NCI-H1694 treated with DMSO at 0.1 percent for 48 hours (cell line): ENCODE measurements at regions not wholly inside any gene's neighbourhood (a gene's known extent, or its start where the extent isn't known, plus 50 kb on each side); places are given as distances from the start of the nearest gene placed in this dataset.
A peak's percentile ranks its signal among the peaks of the same experiment; 100 is the strongest.

Experiments used
- DNase-seq: peaks from one replicate; lab custom pipeline; 2025; lab: John Stamatoyannopoulos, UW

DNA sequence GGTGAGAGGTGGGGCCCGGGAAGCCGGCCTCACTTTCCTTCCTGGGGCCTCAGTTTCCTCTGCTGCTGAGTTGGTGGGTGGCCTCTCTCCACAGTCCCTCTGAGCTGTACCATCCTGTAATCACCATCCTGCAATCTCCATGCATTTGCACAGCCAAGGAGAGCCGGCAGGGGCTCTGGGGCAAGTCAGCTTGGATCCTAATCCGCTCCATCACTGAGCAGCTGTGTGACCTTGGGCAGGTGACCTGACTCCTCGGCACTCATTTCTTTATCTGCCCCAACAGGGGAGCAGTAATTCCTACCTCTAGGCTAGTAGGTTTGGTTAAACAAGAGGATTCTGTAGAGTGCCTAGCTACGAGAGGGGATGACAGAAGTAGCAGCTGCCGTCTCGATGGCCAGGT is 88.2 kb upstream of the ZNF618 start:
- DNase-seq: no peak

DNA sequence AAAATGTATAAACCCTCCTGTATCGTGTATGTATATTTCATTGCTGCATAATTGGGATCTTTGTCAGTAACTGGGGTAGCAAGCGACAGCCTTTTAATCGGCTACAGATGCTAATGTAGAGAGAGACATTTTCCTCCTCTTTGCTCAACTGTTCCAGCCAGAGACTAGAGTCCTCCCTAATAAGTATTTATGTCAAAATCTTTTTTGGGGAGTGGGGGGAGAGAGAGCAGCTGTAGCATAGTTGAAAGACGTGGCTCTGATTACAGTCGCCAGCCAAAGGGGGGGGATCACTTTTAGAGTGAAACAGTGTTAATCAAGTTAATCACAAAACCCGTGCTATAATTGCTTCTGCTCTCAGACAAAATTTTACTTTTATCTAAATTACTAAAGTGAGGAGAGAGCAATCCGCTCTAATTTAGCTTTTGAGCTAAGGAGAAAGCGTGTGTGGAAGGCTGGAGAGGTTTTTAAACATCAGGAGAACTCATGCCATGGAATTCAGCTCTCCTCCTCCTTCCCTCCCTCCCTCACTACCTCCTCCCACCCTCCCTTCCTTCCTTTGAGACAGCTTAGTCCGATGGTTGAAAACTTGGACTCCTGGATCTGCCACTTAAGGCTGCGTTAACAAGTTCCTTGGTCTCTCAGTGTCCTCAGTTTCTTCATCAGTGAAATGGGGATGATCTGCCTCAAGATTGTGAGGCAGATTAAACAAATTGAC is 87.3 kb upstream of the ZNF618 start:
- DNase-seq: no peak

DNA sequence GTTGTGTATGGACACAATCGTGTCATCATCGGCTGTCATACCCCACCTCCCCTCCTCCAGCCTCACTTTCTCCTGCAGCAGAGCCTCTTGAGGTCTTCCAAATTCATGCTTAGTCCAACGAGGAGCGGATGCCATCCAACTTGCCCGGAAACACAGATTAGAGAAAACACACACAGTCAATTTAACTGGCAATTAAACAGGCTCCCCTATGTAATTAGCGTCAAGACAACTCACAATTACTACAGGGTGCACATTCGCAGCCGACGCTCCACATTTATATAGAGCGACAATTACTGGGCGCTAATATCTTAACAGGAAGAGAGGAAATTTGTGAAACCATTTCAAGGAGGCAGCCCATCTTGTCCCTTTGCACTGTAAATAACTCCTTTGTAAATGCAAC is 86.0 kb upstream of the ZNF618 start:
- no peak for DNase-seq

- no peak for DNase-seq
Measured at GRCh38 chr9:113793558-113793957, 82.6 kb upstream of the ZNF618 start.

- DNase-seq: no peak
Measured at GRCh38 chr9:113794721-113795120, 81.4 kb upstream of the ZNF618 start.

DNA sequence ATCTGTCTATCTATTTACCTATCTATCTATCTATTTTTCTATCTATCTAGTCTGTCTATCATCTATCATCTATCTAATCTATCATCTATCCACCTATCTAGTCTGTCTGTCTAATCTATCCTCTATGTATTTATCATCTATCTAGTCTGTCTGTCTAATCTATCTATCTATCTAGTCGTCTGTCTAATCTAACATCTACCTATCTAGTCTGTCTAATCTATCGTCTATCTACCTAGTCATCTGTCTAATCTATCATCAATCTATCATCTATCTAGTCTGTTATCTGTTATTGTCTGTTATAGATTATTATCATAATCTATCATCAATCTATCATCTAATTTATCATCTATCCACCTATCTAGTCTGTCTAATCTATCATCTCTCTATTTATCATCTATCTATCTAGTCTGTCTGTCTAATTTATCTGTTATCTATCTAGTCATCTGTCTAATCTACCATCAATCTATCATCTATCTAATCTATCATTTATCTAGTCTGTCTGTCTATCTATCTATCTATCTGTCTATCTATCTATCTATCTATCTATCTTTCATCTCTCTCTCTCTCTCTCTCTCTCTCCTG is 80.2 kb upstream of the ZNF618 start:
- no peak for DNase-seq

- DNase-seq: no peak
Measured at GRCh38 chr9:113796646-113797426, 79.3 kb upstream of the ZNF618 start.

GRCh38 chr9:113798062-113799030 is 77.8 kb upstream of the ZNF618 start:
- no peak for DNase-seq

- no peak for DNase-seq
Measured at GRCh38 chr9:113800276-113800675, 75.8 kb upstream of the ZNF618 start.

GRCh38 chr9:113803811-113804589 is 72.1 kb upstream of the ZNF618 start:
- DNase-seq: no peak

GRCh38 chr9:113805486-113806132 is 70.5 kb upstream of the ZNF618 start:
- DNase-seq: no peak

- peak; percentile 67 for DNase-seq
Measured at GRCh38 chr9:113807173-113808061, 68.7 kb upstream of the ZNF618 start.

- DNase-seq: no peak
Measured at GRCh38 chr9:113808391-113809358, 67.4 kb upstream of the ZNF618 start.

GRCh38 chr9:113817171-113817570 is 58.9 kb upstream of the ZNF618 start:
- DNase-seq: no peak

DNA sequence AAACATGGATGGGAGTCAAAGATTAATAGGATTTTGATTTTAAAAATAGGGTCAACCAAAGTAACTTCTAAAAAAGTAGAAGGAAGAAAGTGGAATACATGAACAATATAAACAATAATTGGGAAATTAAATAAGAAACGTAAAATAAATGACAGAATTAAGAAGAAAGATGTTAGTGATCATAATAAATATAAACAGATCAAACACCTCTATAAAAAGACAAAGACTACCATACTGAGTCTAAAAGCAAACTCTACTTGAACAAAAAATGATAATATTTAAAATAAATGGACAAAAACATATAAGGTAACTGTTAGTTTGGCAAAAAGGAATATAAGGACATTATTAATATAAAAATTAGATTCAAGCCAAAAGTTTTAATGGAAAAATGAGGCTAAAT is 57.7 kb upstream of the ZNF618 start:
- no peak for DNase-seq

- no peak for DNase-seq
Measured at GRCh38 chr9:113822315-113822714, 53.8 kb upstream of the ZNF618 start.

DNA sequence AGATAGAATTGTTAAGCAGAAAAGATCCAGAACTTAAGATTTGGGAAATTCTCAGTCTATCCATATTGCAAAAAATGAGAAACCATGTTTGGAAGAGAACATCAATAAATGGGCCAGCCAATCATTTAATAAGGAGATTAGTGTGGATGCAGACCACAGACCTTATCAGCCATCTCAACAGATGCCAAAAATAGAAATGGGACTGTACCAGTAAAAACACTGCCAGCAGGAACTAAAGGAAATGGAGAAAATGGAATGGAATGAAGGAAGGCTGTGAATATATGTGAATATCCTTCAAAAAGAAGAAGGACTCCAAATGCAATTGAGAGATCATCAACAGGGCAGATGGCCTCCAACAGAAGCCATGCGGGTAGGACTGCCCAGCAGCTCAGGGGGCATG is 52.7 kb upstream of the ZNF618 start:
- no peak for DNase-seq
